Spleen (tissue), 7 donors: ENCODE measurements at regions not wholly inside any gene's neighbourhood (a gene's known extent, or its start where the extent isn't known, plus 50 kb on each side); places are given as distances from the start of the nearest gene placed in this dataset.
A peak's percentile ranks its signal among the peaks of the same experiment; 100 is the strongest.

Experiments
- POLR2A ChIP-seq, 3 donors: fragments of 450-650 bp; IDR thresholded peaks; one replicate each; pipeline ENCODE4 v1.5.1; 2017; ENCODE audit warnings: antibody characterized with exemption in 3 of 3, mild to moderate bottlenecking in 1 of 3
- POLR2AphosphoS5 ChIP-seq, 3 donors: sonication (generic); formaldehyde crosslinking; IDR thresholded peaks; one replicate each; pipeline ENCODE4 v1.5.1; 2017; ENCODE audit warnings: antibody characterized with exemption in 3 of 3
- TF ChIP-seq, protein P1 (sequence below), 11 experiments: fragments of 200-600 bp in 7 of 11; fragments of 450-650 bp in 4 of 11; sonication (generic) in 4 of 11; IDR thresholded peaks in 8 of 11; conservative IDR thresholded peaks in 3 of 11; 1 replicate in 7 of 11; 2 replicates in 4 of 11; pipeline versions ENCODE4 v1.4.0 to v1.8.0; 2016 to 2021; ENCODE audit warnings: antibody characterized with exemption in 11 of 11, inconsistent platforms in 4 of 11, mild to moderate bottlenecking in 1 of 11
- donor health status: DM: no; HTN: no; CAD: no; lungs with moderate emphysema.
- donor health status: DM: no; HTN: no; CAD: no.
- donor health status: DM: no; HTN: no; CAD: no.

GRCh38 chr14:35215110-35215813 lies 76.9 kb upstream of the PSMA6 start:
- TF ChIP-seq, protein P1, sequence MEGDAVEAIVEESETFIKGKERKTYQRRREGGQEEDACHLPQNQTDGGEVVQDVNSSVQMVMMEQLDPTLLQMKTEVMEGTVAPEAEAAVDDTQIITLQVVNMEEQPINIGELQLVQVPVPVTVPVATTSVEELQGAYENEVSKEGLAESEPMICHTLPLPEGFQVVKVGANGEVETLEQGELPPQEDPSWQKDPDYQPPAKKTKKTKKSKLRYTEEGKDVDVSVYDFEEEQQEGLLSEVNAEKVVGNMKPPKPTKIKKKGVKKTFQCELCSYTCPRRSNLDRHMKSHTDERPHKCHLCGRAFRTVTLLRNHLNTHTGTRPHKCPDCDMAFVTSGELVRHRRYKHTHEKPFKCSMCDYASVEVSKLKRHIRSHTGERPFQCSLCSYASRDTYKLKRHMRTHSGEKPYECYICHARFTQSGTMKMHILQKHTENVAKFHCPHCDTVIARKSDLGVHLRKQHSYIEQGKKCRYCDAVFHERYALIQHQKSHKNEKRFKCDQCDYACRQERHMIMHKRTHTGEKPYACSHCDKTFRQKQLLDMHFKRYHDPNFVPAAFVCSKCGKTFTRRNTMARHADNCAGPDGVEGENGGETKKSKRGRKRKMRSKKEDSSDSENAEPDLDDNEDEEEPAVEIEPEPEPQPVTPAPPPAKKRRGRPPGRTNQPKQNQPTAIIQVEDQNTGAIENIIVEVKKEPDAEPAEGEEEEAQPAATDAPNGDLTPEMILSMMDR (IDR thresholded peaks at IDR 0.05 in 8 of 11, conservative IDR thresholded peaks at IDR 0.05 in 3 of 11): peak in 6 of 11 experiments; percentile 19 to 42 (median 38)
- TF ChIP-seq POLR2A (IDR thresholded peaks at IDR 0.05): no peak
- no peak for TF ChIP-seq POLR2AphosphoS5 (IDR thresholded peaks at IDR 0.05)
